ENCODE measurements at regions not wholly inside any gene's neighbourhood (a gene's known extent, or its start where the extent isn't known, plus 50 kb on each side); places are given as distances from the start of the nearest gene placed in this dataset.

GRCh38 chr14:100657780-100658179 lies 68.9 kb upstream of the DLK1 start:
- H3K27ac ChIP-seq: no peak overlapping the region
- no peak for DNase-seq (ENCODE audit: low read depth, low spot score)

- DNase-seq (ENCODE audit: low read depth, low spot score): no peak
- no peak overlapping the region for H3K27ac ChIP-seq
Measured at GRCh38 chr14:100658181-100658886, 68.4 kb upstream of the DLK1 start.

DNA sequence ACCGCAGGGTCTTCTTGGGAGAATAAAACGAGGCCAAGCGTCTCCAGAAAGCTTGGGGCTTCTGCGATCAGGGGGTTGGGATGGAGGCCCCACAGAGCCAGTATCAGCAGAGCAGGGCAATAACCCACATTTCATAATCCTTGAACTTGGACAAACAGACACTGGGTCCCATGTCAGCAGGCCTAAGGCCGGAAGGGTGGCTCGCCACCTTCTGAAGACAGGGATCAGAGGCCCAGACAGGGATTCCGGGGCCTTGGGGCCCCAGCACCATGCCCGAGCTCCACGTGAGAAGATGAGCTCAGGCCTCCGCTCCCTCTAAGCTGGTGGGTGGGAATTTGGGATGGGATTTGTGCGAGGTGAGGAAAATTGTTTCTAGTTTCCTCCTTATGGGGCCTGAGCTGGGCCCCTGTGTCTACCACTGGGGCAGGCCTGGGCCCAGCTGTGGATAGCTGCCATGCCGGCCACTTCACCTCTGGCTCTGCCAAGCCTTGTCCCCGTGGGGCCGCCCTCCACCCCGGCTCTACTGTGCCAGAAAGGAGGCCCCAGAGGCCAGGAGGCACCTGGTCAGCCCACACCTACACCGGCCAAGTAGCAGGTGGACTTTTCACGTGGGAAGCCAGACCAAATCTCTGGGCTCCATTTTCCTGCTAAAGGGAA lies 67.2 kb upstream of the DLK1 start:
- no peak overlapping the region for H3K27ac ChIP-seq
- DNase-seq (ENCODE audit: low read depth, low spot score): no peak

DNA sequence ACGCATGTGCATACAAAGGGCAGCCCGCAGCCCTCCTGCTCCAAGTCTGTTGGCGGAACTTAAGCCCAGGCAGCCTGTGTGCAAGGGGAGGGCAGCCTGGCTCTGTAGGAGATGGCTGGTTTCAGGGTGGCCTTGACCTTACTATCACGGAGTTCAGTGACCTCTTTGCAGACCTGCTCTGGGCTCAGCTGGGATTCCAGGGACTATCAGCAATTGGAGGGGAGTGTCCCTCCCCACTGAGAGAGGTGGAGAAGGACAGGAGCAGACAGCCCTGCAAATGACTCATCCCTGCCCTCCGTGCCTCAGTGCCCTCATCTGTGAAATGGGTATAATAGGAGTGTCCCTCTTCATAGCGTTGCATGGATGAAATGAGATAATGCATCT lies 66.2 kb upstream of the DLK1 start:
- H3K27ac ChIP-seq: no peak overlapping the region
- DNase-seq (ENCODE audit: low read depth, low spot score): no peak

GRCh38 chr14:100660882-100661635 lies 65.6 kb upstream of the DLK1 start:
- no peak for DNase-seq (ENCODE audit: low read depth, low spot score)
- H3K27ac ChIP-seq: no peak overlapping the region

DNA sequence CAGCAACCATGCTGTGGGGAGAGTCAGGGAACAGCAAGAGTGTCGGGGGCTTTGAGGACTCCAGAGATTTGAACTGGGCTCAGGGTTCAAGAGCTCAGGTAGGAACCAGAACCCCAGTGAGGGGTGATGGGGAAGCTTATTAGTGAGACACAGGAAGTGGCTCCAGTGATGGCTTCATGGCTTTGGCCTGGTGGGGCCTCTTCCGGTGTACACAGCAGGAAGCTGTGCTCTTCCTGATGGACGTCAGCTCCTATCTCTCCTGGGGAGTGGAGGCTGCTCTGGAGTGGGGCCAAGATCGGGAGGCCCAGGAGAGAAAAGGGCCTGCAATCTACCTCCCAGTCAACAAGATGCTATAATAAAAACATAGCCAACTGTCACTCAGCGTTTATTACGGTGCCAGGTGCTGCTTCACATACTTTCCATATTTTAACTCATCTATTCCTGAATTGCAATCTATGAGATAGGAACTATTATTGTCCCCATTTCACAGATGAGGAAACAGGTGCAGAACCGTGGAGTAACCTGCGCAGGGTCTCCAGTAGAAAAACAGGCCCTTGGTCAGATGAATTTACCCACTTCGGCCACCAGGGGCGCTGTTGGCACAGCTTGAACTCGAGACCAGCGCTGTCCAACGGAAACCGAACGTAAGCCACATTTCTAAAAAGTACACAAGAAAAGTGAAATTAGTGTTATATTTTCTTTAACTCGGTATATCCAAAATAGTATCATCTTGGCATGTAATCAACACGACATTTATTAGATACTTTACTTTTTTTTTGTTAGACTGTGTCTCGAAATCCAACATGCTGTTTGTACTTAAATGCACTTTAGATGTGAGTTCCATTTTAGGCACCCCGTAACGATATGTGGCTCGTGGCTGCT lies 63.6 kb upstream of the DLK1 start:
- no peak overlapping the region for H3K27ac ChIP-seq
- no peak for DNase-seq (ENCODE audit: low read depth, low spot score)

DNA sequence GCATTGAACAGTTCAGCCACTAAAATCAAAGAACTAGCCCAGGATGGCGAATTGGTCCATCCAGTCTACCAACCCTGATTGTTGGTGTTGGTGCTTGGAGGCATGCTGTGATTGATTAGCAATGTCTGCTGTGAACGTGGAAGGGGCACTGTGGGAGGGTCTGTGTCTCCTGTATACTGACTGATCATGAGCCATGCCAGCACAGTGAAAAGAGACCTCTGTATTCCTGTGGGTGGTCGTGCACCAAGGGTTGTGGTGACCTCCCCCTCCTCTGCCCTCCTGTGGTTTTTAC lies 63.0 kb upstream of the DLK1 start:
- no peak for DNase-seq (ENCODE audit: low read depth, low spot score)
- no peak overlapping the region for H3K27ac ChIP-seq

DNA sequence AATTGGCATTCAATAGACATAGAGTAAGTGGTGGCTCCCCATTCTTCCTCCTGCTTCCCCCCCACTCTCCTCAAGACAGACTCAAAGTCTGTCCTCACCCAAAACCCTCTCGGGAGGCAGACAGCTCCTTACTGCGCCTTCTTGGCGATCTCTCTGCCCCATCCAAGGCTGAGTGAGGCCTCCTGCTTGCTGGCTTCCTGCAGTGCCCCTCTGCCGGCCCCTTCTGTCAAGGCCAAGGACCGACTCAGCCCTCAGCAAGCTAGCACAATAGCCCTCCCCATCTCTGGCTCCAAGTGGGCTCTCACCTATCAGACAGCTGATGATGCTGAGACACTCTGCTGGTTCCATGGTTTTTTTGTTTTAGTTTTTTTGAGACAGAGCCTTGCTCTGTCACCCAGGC lies 62.5 kb upstream of the DLK1 start:
- H3K27ac ChIP-seq: no peak overlapping the region
- DNase-seq (ENCODE audit: low read depth, low spot score): no peak

DNA sequence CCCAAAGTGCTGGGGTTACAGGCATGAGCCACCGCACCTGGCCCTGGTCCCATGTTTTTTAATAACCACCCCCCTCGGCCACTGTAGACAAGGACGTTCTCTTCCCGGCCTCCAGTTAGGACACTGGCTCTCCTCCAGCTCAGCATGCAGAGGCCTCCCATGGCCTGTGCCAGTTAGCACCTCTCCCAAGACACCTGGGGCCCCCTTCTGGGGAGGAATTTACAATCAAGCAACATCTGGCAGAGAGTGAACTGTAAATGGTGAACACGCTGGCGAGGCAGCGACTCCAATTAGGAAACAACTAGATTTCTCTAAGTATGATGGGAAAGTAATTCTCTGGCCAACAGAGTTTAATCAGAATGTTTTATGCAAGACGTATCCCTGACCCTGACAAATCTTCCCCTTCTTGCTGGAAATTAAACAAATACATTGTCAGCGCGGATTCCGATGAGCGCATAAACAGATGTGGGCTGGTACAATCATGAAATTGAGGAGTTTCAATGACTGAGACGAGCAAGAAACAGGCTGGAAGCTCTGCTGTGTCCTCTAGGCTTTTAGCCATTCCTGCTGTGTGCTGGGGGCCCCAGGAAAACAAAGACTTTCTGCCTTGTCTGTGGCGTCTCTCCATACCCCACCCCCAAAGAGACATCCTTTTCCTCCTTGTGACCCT lies 61.7 kb upstream of the DLK1 start:
- no peak overlapping the region for H3K27ac ChIP-seq
- DNase-seq (ENCODE audit: low read depth, low spot score): no peak

GRCh38 chr14:100665511-100666032 lies 61.1 kb upstream of the DLK1 start:
- DNase-seq (ENCODE audit: low read depth, low spot score): peak; percentile 27
- H3K27ac ChIP-seq: no peak overlapping the region

DNA sequence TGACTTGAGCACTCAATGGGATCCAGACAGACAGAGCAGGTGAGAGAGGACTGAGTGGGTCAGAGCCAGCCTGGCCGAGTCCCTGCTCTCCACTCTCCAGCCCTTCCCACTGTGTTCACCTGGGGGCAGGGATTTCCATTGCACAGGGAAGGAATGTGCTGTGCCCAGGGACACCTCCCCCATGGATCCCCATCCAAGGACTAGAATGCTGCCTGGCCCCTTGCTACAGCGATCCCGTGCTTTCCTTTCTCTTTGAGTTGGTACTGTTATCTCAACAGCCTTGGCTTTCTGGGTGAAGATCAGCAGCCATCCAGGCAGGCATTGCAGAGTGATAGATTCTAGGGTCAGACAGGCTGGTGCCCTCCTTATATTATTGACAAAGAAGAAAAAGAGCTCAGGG lies 60.3 kb upstream of the DLK1 start:
- DNase-seq (ENCODE audit: low read depth, low spot score): no peak
- H3K27ac ChIP-seq: no peak overlapping the region

GRCh38 chr14:100666851-100667250 lies 59.8 kb upstream of the DLK1 start:
- H3K27ac ChIP-seq: no peak overlapping the region
- no peak for DNase-seq (ENCODE audit: low read depth, low spot score)

- H3K27ac ChIP-seq: no peak overlapping the region
- no peak for DNase-seq (ENCODE audit: low read depth, low spot score)
Measured at GRCh38 chr14:100667656-100668055, 59.0 kb upstream of the DLK1 start.

DNA sequence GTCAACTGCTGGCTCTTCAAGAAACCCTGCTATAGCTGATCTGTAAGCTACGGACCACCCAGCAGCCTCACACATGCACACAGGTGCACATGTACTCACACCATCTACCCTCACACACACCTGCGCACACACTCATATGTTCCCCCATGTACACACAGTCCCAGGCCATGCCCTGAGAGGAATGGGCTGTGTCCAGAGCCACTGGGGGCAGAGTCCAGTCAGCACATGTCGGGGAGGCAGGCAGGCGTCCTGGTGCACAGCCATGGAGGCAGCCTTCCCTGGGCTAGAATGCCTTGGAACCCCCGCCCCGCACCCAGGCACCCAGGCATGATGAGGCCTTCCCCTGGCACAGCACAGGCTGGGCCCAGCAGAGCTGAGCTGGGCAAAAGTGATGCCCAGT lies 58.3 kb upstream of the DLK1 start:
- no peak for DNase-seq (ENCODE audit: low read depth, low spot score)
- H3K27ac ChIP-seq: no peak overlapping the region

DNA sequence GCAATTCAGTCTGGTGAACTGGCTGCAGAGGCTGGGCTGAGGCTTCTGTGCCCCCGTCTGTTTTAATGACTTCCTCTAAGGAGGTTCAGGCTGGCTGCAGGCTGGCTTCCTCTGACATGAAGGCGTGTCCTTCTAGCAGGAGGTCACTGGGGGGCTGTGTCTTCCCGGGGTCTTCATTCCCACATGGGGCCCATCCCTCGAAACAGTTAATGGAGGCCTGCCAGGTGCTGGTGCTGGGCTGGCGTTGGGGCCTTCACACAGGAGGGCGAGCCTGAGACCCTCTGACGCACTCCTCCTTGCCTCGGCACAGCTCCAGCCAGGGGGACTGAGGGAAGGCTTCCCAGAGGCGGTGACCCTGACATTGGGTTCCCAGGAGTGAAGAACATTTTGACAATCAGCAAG lies 57.7 kb upstream of the DLK1 start:
- no peak overlapping the region for H3K27ac ChIP-seq
- no peak for DNase-seq (ENCODE audit: low read depth, low spot score)

DNA sequence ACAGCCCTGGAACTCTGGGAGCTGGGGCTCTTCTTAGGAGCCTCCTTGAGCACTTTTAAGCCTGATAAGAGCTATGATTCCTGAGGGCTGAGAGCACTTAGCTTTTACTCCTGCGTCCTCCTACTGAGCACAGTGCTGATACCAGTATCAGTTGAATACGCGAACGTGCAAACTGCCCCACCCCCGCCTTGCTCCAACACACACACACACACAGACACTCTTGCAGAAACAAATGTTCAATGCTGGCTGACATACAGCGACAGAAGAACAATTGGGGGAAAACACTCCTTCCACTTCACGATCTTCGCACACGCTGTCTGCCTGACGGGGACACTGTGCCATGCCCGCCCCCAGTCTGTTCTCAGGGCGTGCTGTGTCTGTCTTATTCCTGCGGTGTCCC lies 57.2 kb upstream of the DLK1 start:
- no peak for DNase-seq (ENCODE audit: low read depth, low spot score)
- H3K27ac ChIP-seq: no peak overlapping the region

DNA sequence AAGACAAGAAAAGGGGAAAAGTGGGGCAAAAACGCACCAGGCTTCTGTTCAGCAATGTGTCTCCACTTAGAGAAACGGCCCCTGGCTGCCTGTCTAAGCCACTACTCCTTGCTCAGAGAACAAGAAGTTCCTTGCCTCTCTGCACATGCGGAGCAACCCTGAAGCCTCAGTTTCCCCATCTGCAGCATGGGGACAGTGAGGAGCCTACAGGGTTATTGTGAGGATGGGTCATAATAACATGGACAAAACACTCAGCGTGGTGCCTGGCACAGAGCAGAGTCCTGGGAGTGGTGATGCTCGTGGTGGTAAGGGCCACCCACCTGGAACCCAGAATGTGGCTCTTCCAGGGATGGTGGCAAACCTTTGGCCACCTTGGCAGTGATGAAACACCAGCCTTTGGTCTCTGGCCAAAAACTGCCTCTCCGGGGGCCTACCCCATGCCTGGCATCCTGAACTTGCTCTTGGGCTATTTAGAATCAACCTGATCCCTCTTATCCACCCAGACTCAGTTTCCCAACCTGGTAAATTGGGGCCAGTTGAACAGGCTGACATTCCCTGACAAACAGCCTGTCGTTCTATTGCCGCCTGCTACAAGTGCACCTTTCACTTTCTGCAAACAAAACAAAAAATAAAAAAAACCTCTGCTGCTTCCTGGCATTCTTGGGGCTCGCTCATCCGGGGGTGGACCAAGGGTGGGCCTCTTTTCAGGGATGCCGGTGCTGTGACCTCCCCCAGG lies 56.5 kb upstream of the DLK1 start:
- no peak overlapping the region for H3K27ac ChIP-seq
- no peak for DNase-seq (ENCODE audit: low read depth, low spot score)

- H3K27ac ChIP-seq: no peak overlapping the region
- DNase-seq (ENCODE audit: low read depth, low spot score): no peak
Measured at GRCh38 chr14:100670753-100671049, 56.0 kb upstream of the DLK1 start.

GRCh38 chr14:100671386-100671901 lies 55.2 kb upstream of the DLK1 start:
- no peak overlapping the region for H3K27ac ChIP-seq
- DNase-seq (ENCODE audit: low read depth, low spot score): no peak

Data from epithelial cell of prostate (primary cell).